NOMO-1 treated with dmso at 0.1 percent for 144 hours (cell line): ENCODE measurements at regions not wholly inside any gene's neighbourhood (a gene's known extent, or its start where the extent isn't known, plus 50 kb on each side); places are given as distances from the start of the nearest gene placed in this dataset.
"Not testable (repeated sequence)": the region's sequence is repeated elsewhere in the genome, so short reads cannot be mapped to it uniquely, and the experiment has no call there.

Experiments used
- DNase-seq: peaks from one replicate; lab custom pipeline; 2025; ENCODE audit not compliant: unreplicated experiment; lab: John Stamatoyannopoulos, UW

- DNase-seq: no peak
These were observed 493.2 kb upstream of the KLF6 start for GRCh38 chr10:4278186-4278585.

- no peak for DNase-seq
These were observed 491.1 kb upstream of the KLF6 start for GRCh38 chr10:4276151-4276550.

GRCh38 chr10:4274671-4275070 lies 489.7 kb upstream of the KLF6 start:
- DNase-seq: not testable (repeated sequence)

- no peak for DNase-seq
These were observed 486.2 kb upstream of the KLF6 start for GRCh38 chr10:4271193-4271592.

DNA sequence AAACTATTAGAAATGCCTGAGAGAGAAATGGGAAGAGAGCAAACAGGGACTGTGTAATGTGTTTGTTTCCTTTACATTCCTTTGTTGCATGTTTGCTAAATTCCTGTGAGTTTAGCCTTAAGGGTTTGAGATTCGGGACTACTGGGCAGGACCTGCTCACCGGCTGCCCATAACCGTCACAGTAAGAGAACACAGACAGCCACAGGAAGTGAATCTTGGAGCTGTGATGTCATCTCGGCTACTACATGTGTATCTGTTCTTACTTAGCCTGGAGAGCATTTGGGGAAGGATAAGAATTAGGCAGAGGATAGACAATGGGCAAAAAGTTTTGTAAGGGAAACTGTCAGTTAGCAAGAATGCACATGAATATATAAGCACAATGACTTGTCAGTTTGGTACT lies 485.1 kb upstream of the KLF6 start:
- DNase-seq: peak; percentile 40

- not testable (repeated sequence) for DNase-seq
These were observed 483.5 kb upstream of the KLF6 start for GRCh38 chr10:4268490-4268889.

GRCh38 chr10:4267086-4267773 lies 482.2 kb upstream of the KLF6 start:
- DNase-seq: no peak

DNA sequence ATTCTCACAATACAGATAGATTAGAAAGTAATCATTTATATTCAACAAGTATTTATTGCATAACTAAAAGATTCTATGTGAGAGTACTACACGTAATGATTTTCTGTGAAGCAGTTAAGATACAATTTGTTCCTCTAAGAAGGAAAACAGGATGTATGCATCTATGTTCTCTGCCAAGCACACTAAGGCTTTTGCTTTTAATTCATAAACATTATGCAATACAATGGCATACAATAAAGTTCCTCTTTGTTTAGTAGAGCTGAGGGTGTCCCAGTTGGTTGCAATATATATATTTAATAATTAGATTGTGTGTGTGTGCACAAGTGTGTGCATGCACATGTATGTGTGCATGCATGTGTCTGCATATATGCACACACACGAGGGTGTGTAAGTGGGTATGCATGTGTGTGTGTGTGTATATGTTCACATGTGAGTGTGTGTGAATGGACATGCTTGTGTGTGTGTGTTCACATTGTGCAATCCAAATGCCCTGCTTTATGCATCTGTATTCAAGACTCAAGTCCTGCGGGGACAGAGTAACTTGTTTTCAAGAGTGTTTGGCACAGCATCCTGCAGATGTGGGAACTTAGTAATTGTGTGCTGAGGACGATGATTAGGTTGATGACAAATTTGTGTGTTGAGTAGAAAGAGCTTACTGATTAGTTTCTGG lies 481.5 kb upstream of the KLF6 start:
- peak; percentile 32 for DNase-seq

DNA sequence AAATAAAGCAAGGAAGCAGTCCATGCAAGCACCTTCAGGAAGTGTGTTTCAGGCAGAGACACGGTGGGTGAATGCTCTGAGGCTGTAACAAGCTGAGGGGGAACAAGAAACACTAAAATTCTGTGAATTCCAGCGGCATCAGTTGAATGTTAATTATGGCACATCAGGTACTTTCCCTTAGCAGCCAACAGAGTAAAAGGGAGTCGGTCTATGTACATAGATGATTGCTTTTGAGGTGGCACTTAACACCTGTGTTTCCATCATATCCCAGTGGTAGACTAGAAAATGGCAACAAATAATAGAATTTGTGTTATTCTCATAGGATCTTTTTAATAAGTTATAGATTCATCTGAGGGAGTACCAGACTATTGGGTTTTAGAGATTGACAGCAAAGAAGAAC lies 481.0 kb upstream of the KLF6 start:
- no peak for DNase-seq

DNA sequence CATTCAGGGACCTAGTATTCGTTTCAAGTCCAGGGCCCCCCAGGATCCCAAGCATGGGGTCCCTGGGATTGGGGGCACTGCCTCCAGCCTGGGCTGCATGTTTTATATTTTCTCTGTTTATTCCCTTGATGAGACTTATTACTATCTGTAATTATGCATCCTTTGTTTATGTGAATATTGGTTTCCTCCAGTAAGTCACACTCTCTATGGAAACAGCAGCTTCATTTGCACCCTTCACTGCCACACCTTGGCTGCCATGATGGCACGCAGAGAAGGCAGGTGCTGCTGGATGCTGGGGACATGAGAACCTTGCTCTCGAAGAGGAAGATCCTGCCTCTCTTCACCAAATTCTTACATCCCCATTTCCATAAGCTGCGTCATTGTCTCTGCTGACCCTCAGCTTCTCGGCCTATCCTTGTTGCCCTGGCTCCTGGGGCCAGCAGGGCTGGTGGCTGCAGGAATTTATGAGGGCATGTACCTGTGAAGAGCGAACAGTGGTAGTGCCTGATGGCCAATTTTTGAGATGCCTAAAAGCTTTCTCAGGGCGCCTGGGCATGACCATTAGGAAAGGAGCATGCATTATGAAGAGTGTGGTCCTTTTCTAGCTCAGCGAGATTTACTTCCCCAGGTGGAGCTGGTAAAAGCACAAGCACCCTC lies 479.3 kb upstream of the KLF6 start:
- DNase-seq: no peak

GRCh38 chr10:4263601-4263921 lies 478.6 kb upstream of the KLF6 start:
- no peak for DNase-seq

GRCh38 chr10:4262870-4263600 lies 478.0 kb upstream of the KLF6 start:
- no peak for DNase-seq

- DNase-seq: no peak
These were observed 477.4 kb upstream of the KLF6 start for GRCh38 chr10:4262449-4262848.

DNA sequence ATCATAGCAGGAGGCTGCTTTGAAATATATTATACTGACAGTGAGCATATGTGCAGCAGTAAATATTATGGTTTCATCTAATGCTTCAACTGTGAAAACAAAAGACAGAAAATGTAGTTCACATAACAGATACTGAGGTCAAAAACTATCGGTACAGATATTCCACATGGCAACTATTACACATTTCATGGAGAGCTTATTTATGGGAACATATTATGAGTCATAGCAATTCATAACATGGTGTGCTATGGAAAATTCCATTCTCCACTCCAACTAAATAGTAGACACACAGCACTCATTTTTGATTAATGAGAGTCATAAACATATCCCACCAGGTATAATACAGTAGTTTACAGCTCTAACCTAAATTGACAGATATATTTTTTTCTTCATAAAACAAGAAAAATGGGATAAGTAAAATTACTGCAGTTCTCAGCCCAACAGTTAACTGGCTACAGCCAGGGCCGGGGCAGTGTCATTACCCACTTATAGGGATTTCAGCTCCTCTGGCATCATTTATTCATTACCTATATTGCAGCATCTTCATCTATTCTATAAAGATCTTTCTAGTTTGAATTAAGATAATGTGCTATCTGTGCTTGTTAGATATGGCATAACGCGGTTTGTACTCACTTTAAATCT lies 475.6 kb upstream of the KLF6 start:
- no peak for DNase-seq

DNA sequence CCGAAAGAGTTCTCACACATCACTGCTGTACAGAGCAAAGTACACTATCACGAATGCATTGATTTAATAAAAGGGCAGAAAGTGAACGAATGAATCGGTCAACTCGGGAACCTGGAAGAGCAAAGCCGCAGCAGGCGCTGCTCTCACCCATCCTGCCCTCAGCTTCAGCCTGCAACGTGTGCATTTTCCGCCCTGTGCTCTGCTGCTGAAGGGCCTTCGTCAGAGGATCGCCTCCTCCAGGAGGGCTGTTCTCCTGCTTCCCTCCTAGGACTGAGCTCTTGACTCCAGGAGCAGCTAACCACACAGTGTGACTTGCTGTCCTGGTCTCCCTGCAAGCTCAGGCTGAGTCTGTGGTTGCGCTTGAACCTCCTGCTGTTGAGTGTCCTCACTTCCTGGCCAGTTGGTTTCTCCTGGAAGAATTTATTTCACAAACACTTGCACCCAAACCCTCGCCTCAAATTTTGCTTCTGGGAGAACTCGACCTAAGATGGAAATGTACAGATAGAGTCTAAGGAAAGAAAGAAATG lies 473.0 kb upstream of the KLF6 start:
- no peak for DNase-seq

- no peak for DNase-seq
These were observed 472.0 kb upstream of the KLF6 start for GRCh38 chr10:4256971-4257370.

DNA sequence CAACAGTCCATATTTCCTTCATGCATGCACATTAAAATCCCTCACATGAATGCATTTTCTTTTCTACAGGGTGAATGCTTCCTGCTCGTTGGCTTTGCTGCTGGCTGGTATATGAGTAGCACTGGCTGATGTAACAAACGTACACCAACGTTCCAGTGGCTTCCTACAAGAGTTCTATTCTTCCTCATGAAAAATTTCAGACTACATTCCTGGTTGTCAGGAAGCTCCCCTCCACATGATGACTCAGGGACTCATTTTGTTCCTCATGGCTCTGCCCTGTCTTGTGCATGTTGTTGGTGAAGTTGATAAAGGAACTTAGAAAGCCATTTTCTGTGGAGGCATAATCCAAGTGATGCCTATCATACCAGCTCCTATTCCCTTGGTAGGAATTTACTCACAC lies 470.7 kb upstream of the KLF6 start:
- no peak for DNase-seq

DNA sequence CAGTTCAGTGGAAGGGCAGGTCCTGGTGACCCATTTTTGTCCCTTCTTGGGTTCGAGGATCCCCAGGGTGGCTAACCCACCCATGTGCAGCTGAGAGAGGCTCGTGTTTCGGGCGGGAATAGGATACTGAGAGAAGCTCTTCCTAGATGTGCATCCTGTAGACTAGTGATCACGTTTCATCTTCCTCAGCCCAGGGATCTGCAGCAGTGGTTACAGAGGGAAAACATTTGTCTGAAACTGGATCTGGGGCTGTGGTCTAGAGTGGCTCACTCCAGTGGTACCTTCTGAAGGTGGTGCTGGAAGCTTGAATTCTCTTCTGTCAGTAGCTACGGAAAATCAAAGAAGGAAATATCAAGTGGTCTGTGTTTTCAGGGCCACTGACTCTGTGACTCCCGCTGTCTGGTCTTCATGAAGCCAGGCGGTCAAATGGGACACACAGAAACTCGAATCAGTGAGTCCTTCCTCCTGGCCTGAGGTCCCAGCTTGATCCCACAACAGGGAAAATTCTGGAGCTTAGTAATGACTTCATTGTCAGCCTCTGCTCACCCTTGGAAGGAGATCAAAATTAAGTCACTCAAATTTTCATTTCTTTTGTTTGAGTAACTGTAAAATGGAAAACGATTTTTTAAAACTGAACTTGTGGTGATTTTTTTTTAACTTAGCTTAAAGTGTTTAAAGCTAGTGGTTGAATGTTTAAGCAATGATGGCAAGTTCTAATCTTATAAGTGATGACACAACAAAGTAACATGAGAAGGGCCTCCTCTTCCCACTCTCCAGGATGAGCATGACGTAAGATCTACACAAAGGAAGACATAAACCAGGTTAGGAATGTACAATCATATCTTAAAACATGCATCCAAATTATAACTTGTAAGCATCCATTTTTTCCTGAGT lies 469.3 kb upstream of the KLF6 start:
- no peak for DNase-seq

GRCh38 chr10:4252701-4253100 lies 467.7 kb upstream of the KLF6 start:
- DNase-seq: no peak

DNA sequence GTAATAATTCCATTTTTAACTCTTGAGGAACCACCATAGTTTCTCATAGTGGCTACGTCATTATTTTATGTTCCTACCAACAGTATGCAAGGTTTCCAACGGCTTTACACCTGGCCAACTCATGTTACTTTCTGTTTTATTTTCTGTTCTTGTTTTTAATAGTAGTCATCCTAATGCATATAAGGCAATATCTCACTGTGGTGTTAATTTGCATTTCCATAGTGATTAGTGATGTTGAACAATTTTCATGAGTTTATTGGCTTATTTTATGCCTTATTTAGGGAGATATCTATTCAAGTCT lies 465.5 kb upstream of the KLF6 start:
- no peak for DNase-seq
